ENCODE measurements at regions not wholly inside any gene's neighbourhood (a gene's known extent, or its start where the extent isn't known, plus 50 kb on each side); places are given as distances from the start of the nearest gene placed in this dataset.

GRCh38 chr20:19026901-19027644, 185.4 kb upstream of the SLC24A3 start:
- Histone ChIP-seq H3K9me3 (ENCODE audit: control insufficient read depth in 1 of 2, low read length in 2 of 2) (no peaks in the 10 kb centered on the region), H3K36me3 (ENCODE audit: insufficient read depth, low read length) (no peaks in the 10 kb centered on the region), H3K27ac (ENCODE audit: low read depth, low read length) (no peak overlapping the region), H3K27me3 (ENCODE audit: insufficient read depth, low read length) (no peaks in the 10 kb centered on the region), H3K4me1 (ENCODE audit: insufficient read depth, low read length) (no peaks in the 10 kb centered on the region), H3K4me3 (ENCODE audit: low read length in 2 of 2) (no peak overlapping the region)
- CTCF ChIA-PET (ENCODE audit: partially characterized antibody), result no interaction called here
- POLR2A ChIA-PET (ENCODE audit: partially characterized antibody), result no interaction called here
- H3K36me3 Mint-ChIP-seq, result no peaks in the 10 kb centered on the region
- DNase-seq, result no peak
- intact Hi-C loops (cut with micrococcal nuclease), result no loop called here
- no peak overlapping the region for H3K27ac Mint-ChIP-seq
- H3K4me3 Mint-ChIP-seq, result no peak overlapping the region
- H3K9me3 Mint-ChIP-seq, result peaks cover 2 to 18% (median 3%) of the 10 kb centered on the region in 8 donors
- H3K4me1 Mint-ChIP-seq, result no peaks in the 10 kb centered on the region
- H3K27me3 Mint-ChIP-seq, result no peaks in the 10 kb centered on the region

DNA sequence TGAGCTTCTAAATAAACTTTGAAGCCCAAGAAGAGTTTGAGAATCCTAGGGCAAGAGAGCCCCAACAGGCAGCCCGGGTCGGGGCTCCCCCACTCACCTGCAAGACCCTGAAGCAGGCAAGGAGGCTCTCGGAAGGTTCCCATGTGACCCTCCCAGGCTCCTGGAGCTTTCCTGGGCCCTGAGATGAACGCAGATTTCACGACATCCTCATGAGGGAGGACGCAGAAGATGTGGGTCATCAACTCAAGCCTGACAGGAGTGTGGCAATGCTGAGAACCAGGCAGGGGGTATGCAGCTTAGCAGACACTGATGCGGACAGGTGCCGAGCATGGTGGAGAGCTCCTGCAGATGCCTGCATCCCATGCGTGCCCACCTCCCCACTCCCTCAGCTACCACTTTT, 184.5 kb upstream of the SLC24A3 start:
- no peaks in the 10 kb centered on the region for H3K36me3 ChIP-seq (ENCODE audit: insufficient read depth, low read length)
- Mint-ChIP-seq H3K4me1 (no peaks in the 10 kb centered on the region), H3K36me3 (no peaks in the 10 kb centered on the region), H3K27ac (no peak overlapping the region), H3K9me3 (peaks cover 2 to 18% (median 4%) of the 10 kb centered on the region in 8 donors), H3K4me3 (no peak overlapping the region), H3K27me3 (no peaks in the 10 kb centered on the region)
- POLR2A ChIA-PET (ENCODE audit: partially characterized antibody), result no interaction called here
- H3K9me3 ChIP-seq (ENCODE audit: control insufficient read depth in 1 of 2, low read length in 2 of 2), result no peaks in the 10 kb centered on the region
- H3K4me3 ChIP-seq (ENCODE audit: low read length in 2 of 2), result no peak overlapping the region
- DNase-seq, result no peak
- H3K27me3 ChIP-seq (ENCODE audit: insufficient read depth, low read length), result no peaks in the 10 kb centered on the region
- CTCF ChIA-PET (ENCODE audit: partially characterized antibody), result no interaction called here
- intact Hi-C loops (cut with micrococcal nuclease), result no loop called here
- no peak overlapping the region for H3K27ac ChIP-seq (ENCODE audit: low read depth, low read length)
- H3K4me1 ChIP-seq (ENCODE audit: insufficient read depth, low read length), result no peaks in the 10 kb centered on the region

- H3K4me3 ChIP-seq (ENCODE audit: low read length in 2 of 2), result no peak overlapping the region
- no peak for DNase-seq
- H3K27ac Mint-ChIP-seq, result no peak overlapping the region
- no peaks in the 10 kb centered on the region for H3K9me3 Mint-ChIP-seq
- intact Hi-C loops (cut with micrococcal nuclease), result no loop called here
- CTCF ChIA-PET (ENCODE audit: partially characterized antibody), result no interaction called here
- POLR2A ChIA-PET (ENCODE audit: partially characterized antibody), result no interaction called here
- H3K27me3 ChIP-seq (ENCODE audit: insufficient read depth, low read length), result no peaks in the 10 kb centered on the region
- H3K36me3 Mint-ChIP-seq, result no peaks in the 10 kb centered on the region
- H3K36me3 ChIP-seq (ENCODE audit: insufficient read depth, low read length), result no peaks in the 10 kb centered on the region
- H3K4me3 Mint-ChIP-seq, result no peak overlapping the region
- H3K4me1 ChIP-seq (ENCODE audit: insufficient read depth, low read length), result no peaks in the 10 kb centered on the region
- H3K27ac ChIP-seq (ENCODE audit: low read depth, low read length), result no peak overlapping the region
- H3K9me3 ChIP-seq (ENCODE audit: control insufficient read depth in 1 of 2, low read length in 2 of 2), result no peaks in the 10 kb centered on the region
- H3K27me3 Mint-ChIP-seq, result no peaks in the 10 kb centered on the region
- no peaks in the 10 kb centered on the region for H3K4me1 Mint-ChIP-seq
These were observed 170.7 kb upstream of the SLC24A3 start for GRCh38 chr20:19041787-19042186.

DNA sequence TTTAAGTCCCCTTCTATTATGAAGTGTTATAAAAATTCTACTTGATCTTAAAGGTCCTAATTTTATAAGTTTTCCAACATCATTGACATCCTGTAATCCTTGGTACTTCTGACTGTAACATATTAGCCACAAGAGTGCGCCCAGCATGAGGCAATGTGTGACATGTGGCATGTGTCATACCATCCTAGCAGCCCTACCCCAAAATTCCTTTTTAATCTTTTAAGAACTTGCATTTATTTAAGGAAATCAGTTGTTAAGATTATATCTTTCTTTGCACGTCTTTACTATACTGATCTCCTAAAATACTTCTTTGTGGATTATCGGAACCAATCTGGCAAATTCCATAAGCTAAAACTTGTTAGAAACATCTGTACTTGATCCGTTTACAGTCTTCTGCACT, 167.1 kb upstream of the SLC24A3 start:
- DNase-seq, result no peak
- H3K9me3 Mint-ChIP-seq, result peaks cover 0 to 2% (median 0%) of the 10 kb centered on the region in 8 donors
- H3K4me1 Mint-ChIP-seq, result no peaks in the 10 kb centered on the region
- POLR2A ChIA-PET (ENCODE audit: partially characterized antibody), result no interaction called here
- H3K4me3 Mint-ChIP-seq, result no peak overlapping the region
- intact Hi-C loops (cut with micrococcal nuclease), result no loop called here
- H3K4me3 ChIP-seq (ENCODE audit: low read length in 2 of 2), result no peak overlapping the region
- H3K27me3 ChIP-seq (ENCODE audit: insufficient read depth, low read length), result no peaks in the 10 kb centered on the region
- no peak overlapping the region for H3K27ac Mint-ChIP-seq
- H3K27me3 Mint-ChIP-seq, result no peaks in the 10 kb centered on the region
- H3K36me3 Mint-ChIP-seq, result no peaks in the 10 kb centered on the region
- no peaks in the 10 kb centered on the region for H3K4me1 ChIP-seq (ENCODE audit: insufficient read depth, low read length)
- H3K9me3 ChIP-seq (ENCODE audit: control insufficient read depth in 1 of 2, low read length in 2 of 2), result no peaks in the 10 kb centered on the region
- H3K36me3 ChIP-seq (ENCODE audit: insufficient read depth, low read length), result no peaks in the 10 kb centered on the region
- CTCF ChIA-PET (ENCODE audit: partially characterized antibody), result no interaction called here
- no peak overlapping the region for H3K27ac ChIP-seq (ENCODE audit: low read depth, low read length)

DNA sequence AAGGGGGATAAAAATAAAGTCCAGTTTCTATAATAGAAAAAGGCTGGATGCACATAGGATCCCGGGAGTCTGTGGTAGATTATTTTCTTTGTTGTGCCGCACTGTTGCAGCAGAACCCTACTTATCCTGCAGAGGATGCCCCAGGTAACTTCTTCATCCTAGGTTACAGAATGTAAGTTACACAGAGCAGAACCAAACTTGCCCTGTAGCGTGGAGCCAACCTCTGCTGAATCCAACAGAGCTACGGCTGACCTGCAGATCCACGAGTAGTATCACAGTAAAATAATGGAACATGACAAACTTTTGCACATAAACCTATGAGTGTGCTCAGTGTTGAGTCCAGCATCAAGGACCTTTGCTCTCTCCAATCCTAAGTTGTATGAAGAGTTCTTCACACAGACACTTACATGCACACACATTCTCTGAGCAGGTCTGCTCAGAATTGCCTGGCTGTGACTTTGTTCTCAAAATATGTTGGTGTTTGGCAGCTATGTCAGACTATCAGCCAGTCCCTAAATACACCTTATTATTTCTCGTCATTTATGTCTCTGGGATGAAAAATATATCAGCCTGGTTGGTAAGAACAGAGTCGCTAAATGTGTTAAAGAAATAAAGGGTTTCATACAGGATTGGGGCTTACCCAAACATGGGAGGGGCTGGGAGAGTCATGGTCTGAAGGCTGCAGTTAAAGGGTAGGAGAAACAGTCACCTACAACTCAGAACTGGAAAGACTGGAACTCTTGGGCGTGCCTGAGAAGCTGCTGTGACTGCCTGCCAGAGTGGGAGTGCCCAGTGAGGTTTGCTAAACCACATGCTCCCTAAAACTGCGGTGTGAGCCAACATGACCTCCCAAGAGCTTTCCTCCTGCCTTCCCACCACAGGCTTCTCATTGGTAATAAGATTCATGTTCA, 165.1 kb upstream of the SLC24A3 start:
- intact Hi-C loops (cut with micrococcal nuclease), result no loop called here
- Histone ChIP-seq H3K9me3 (ENCODE audit: control insufficient read depth in 1 of 2, low read length in 2 of 2) (no peaks in the 10 kb centered on the region), H3K27ac (ENCODE audit: low read depth, low read length) (no peak overlapping the region), H3K4me1 (ENCODE audit: insufficient read depth, low read length) (no peaks in the 10 kb centered on the region), H3K27me3 (ENCODE audit: insufficient read depth, low read length) (no peaks in the 10 kb centered on the region), H3K4me3 (ENCODE audit: low read length in 2 of 2) (no peak overlapping the region), H3K36me3 (ENCODE audit: insufficient read depth, low read length) (no peaks in the 10 kb centered on the region)
- POLR2A ChIA-PET (ENCODE audit: partially characterized antibody), result no interaction called here
- no peaks in the 10 kb centered on the region for H3K4me1 Mint-ChIP-seq
- DNase-seq, result no peak
- H3K36me3 Mint-ChIP-seq, result no peaks in the 10 kb centered on the region
- no peaks in the 10 kb centered on the region for H3K27me3 Mint-ChIP-seq
- no peak overlapping the region for H3K4me3 Mint-ChIP-seq
- CTCF ChIA-PET (ENCODE audit: partially characterized antibody), result no interaction called here
- H3K27ac Mint-ChIP-seq, result peak overlapping the region in 1 of 7 donors; percentile 15
- peaks cover 0 to 2% (median 0%) of the 10 kb centered on the region in 8 donors for H3K9me3 Mint-ChIP-seq

GRCh38 chr20:19047951-19048296, 164.5 kb upstream of the SLC24A3 start:
- Mint-ChIP-seq H3K9me3 (peaks cover 0 to 2% (median 0%) of the 10 kb centered on the region in 8 donors), H3K4me3 (no peak overlapping the region), H3K4me1 (no peaks in the 10 kb centered on the region), H3K36me3 (no peaks in the 10 kb centered on the region), H3K27ac (no peak overlapping the region), H3K27me3 (no peaks in the 10 kb centered on the region)
- Histone ChIP-seq H3K4me1 (ENCODE audit: insufficient read depth, low read length) (no peaks in the 10 kb centered on the region), H3K9me3 (ENCODE audit: control insufficient read depth in 1 of 2, low read length in 2 of 2) (no peaks in the 10 kb centered on the region), H3K4me3 (ENCODE audit: low read length in 2 of 2) (no peak overlapping the region), H3K27ac (ENCODE audit: low read depth, low read length) (no peak overlapping the region), H3K36me3 (ENCODE audit: insufficient read depth, low read length) (no peaks in the 10 kb centered on the region), H3K27me3 (ENCODE audit: insufficient read depth, low read length) (no peaks in the 10 kb centered on the region)
- POLR2A ChIA-PET (ENCODE audit: partially characterized antibody), result no interaction called here
- no peak for DNase-seq
- intact Hi-C loops (cut with micrococcal nuclease), result no loop called here
- CTCF ChIA-PET (ENCODE audit: partially characterized antibody), result no interaction called here

- Mint-ChIP-seq H3K9me3 (peaks cover 0 to 4% (median 0%) of the 10 kb centered on the region in 8 donors), H3K27me3 (no peaks in the 10 kb centered on the region), H3K4me1 (no peaks in the 10 kb centered on the region), H3K36me3 (no peaks in the 10 kb centered on the region), H3K4me3 (no peak overlapping the region), H3K27ac (no peak overlapping the region)
- Histone ChIP-seq H3K27me3 (ENCODE audit: insufficient read depth, low read length) (no peaks in the 10 kb centered on the region), H3K9me3 (ENCODE audit: control insufficient read depth in 1 of 2, low read length in 2 of 2) (no peaks in the 10 kb centered on the region), H3K27ac (ENCODE audit: low read depth, low read length) (no peak overlapping the region), H3K4me1 (ENCODE audit: insufficient read depth, low read length) (no peaks in the 10 kb centered on the region), H3K4me3 (ENCODE audit: low read length in 2 of 2) (no peak overlapping the region), H3K36me3 (ENCODE audit: insufficient read depth, low read length) (no peaks in the 10 kb centered on the region)
- CTCF ChIA-PET (ENCODE audit: partially characterized antibody), result no interaction called here
- intact Hi-C loops (cut with micrococcal nuclease), result no loop called here
- no peak for DNase-seq
- POLR2A ChIA-PET (ENCODE audit: partially characterized antibody), result no interaction called here
These were observed 163.4 kb upstream of the SLC24A3 start for GRCh38 chr20:19048995-19049501.
